ENCODE measurements at regions not wholly inside any gene's neighbourhood (a gene's known extent, or its start where the extent isn't known, plus 50 kb on each side); places are given as distances from the start of the nearest gene placed in this dataset.

GRCh38 chr13:34144142-34144541 lies 326.2 kb downstream of the RFC3 start:
- Mint-ChIP-seq H3K9me3 (peaks cover 0 to 5% (median 2%) of the 10 kb centered on the region in 5 donors), H3K4me3 (no peak overlapping the region), H3K27ac (no peak overlapping the region), H3K4me1 (no peaks in the 10 kb centered on the region), H3K36me3 (no peaks in the 10 kb centered on the region), H3K27me3 (no peaks in the 10 kb centered on the region)
- Histone ChIP-seq H3K27ac (ENCODE audit: low read depth, low read length) (no peak overlapping the region), H3K9me3 (ENCODE audit: low read length) (no peaks in the 10 kb centered on the region), H3K27me3 (ENCODE audit: insufficient read depth, low read length, poor library complexity, severe bottlenecking) (no peaks in the 10 kb centered on the region), H3K36me3 (ENCODE audit: insufficient read depth, low read length) (no peaks in the 10 kb centered on the region), H3K4me3 (ENCODE audit: low read length) (no peak overlapping the region), H3K4me1 (ENCODE audit: insufficient read depth, low read length) (no peaks in the 10 kb centered on the region)
- ChIA-PET CTCF (no interaction called here), POLR2A (no interaction called here)
- DNase-seq, result no peak

DNA sequence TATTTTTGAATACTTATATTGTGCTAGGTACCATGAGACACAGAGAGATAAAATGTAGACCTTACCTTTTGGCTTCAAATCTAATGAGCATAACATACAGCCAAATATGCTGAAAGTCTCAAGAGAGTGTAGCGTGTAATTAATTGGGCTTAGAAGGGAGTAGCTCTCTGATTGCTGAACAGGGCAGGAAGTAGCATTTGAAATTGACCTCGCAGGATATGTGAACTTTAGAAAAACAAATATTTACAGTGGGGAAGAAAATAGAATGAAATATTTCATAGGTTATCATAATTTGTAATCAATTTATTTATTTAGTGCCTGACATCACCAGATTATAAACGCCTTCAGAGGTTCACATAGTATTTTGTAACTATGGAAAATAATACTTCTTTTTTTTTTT lies 327.1 kb downstream of the RFC3 start:
- H3K9me3 ChIP-seq (ENCODE audit: low read length), result no peaks in the 10 kb centered on the region
- Mint-ChIP-seq H3K27me3 (no peaks in the 10 kb centered on the region), H3K4me3 (no peak overlapping the region), H3K4me1 (no peaks in the 10 kb centered on the region), H3K9me3 (peaks cover 0 to 2% (median 0%) of the 10 kb centered on the region in 5 donors), H3K36me3 (no peaks in the 10 kb centered on the region), H3K27ac (no peak overlapping the region)
- CTCF ChIA-PET, result no interaction called here
- H3K4me3 ChIP-seq (ENCODE audit: low read length), result no peak overlapping the region
- DNase-seq, result no peak
- H3K36me3 ChIP-seq (ENCODE audit: insufficient read depth, low read length), result no peaks in the 10 kb centered on the region
- no peaks in the 10 kb centered on the region for H3K4me1 ChIP-seq (ENCODE audit: insufficient read depth, low read length)
- POLR2A ChIA-PET, result no interaction called here
- no peak overlapping the region for H3K27ac ChIP-seq (ENCODE audit: low read depth, low read length)
- no peaks in the 10 kb centered on the region for H3K27me3 ChIP-seq (ENCODE audit: insufficient read depth, low read length, poor library complexity, severe bottlenecking)

DNA sequence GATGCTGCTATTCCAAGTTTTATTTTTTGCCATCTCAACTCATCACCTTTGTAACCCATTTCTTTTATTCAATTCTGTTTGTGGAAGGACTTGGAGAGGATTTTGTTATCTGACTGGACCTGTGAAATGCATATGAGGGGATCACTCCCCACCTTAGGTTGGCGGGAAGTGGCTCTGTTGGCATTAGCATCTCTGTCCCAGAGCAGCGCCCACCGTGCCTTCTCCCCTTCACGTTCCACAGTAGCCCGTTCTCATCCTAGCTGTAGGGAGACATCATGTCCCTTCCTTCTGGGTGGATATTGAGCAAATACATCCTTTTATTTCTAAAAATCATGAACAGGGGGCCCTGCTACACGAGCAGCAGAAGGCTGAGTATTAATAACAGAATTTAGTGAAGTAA lies 330.4 kb downstream of the RFC3 start:
- no peak overlapping the region for H3K4me3 ChIP-seq (ENCODE audit: low read length)
- Mint-ChIP-seq H3K4me3 (no peak overlapping the region), H3K36me3 (no peaks in the 10 kb centered on the region), H3K9me3 (peaks cover 0 to 4% (median 0%) of the 10 kb centered on the region in 5 donors), H3K4me1 (no peaks in the 10 kb centered on the region), H3K27ac (no peak overlapping the region), H3K27me3 (no peaks in the 10 kb centered on the region)
- no peak for DNase-seq
- POLR2A ChIA-PET, result no interaction called here
- no peak overlapping the region for H3K27ac ChIP-seq (ENCODE audit: low read depth, low read length)
- no peaks in the 10 kb centered on the region for H3K4me1 ChIP-seq (ENCODE audit: insufficient read depth, low read length)
- no peaks in the 10 kb centered on the region for H3K27me3 ChIP-seq (ENCODE audit: insufficient read depth, low read length, poor library complexity, severe bottlenecking)
- CTCF ChIA-PET, result no interaction called here
- H3K36me3 ChIP-seq (ENCODE audit: insufficient read depth, low read length), result no peaks in the 10 kb centered on the region
- no peaks in the 10 kb centered on the region for H3K9me3 ChIP-seq (ENCODE audit: low read length)

DNA sequence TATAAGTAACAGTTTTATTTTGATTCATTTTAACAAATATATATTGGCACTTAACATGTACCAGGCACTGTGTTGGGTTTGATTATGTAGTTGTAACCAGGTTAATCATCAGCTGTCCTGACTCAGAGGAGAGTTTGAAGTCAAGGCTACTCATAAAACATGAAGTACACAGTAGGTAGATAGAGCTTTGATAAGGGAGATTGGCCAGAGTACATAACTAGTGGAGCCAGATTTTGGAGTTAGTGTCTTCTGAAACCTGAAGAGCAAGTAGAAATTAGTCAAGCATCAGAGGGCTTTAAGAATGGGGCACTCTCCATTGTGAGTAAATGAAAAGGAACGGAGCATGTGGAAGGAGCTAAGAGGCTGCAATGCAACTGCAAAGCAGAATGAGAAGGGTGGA lies 333.9 kb downstream of the RFC3 start:
- Mint-ChIP-seq H3K27me3 (peaks cover 0 to 4% of the 10 kb centered on the region in 2 donors), H3K4me1 (peaks cover 0 to 5% (median 2%) of the 10 kb centered on the region in 3 donors), H3K36me3 (no peaks in the 10 kb centered on the region), H3K9me3 (peaks cover 0 to 5% (median 0%) of the 10 kb centered on the region in 5 donors), H3K27ac (no peak overlapping the region), H3K4me3 (no peak overlapping the region)
- no peak for DNase-seq
- no peaks in the 10 kb centered on the region for H3K27me3 ChIP-seq (ENCODE audit: insufficient read depth, low read length, poor library complexity, severe bottlenecking)
- no peaks in the 10 kb centered on the region for H3K4me1 ChIP-seq (ENCODE audit: insufficient read depth, low read length)
- CTCF ChIA-PET, result interaction anchor here (1.2 kb wide), 1 partner anchor 10 kb away, joined by 4 read pairs; no protein-coding TSS in a partner anchor
- H3K27ac ChIP-seq (ENCODE audit: low read depth, low read length), result no peak overlapping the region
- POLR2A ChIA-PET, result no interaction called here
- H3K4me3 ChIP-seq (ENCODE audit: low read length), result no peak overlapping the region
- H3K36me3 ChIP-seq (ENCODE audit: insufficient read depth, low read length), result no peaks in the 10 kb centered on the region
- no peaks in the 10 kb centered on the region for H3K9me3 ChIP-seq (ENCODE audit: low read length)

GRCh38 chr13:34152409-34152808 lies 334.5 kb downstream of the RFC3 start:
- ChIA-PET POLR2A (no interaction called here), CTCF (interaction anchor here (1.2 kb wide), 1 partner anchor 11 kb away, joined by 4 read pairs; no protein-coding TSS in a partner anchor)
- Histone ChIP-seq H3K9me3 (ENCODE audit: low read length) (no peaks in the 10 kb centered on the region), H3K27ac (ENCODE audit: low read depth, low read length) (no peak overlapping the region), H3K27me3 (ENCODE audit: insufficient read depth, low read length, poor library complexity, severe bottlenecking) (no peaks in the 10 kb centered on the region), H3K4me1 (ENCODE audit: insufficient read depth, low read length) (no peaks in the 10 kb centered on the region), H3K4me3 (ENCODE audit: low read length) (no peak overlapping the region), H3K36me3 (ENCODE audit: insufficient read depth, low read length) (no peaks in the 10 kb centered on the region)
- no peak overlapping the region for H3K27ac Mint-ChIP-seq
- no peaks in the 10 kb centered on the region for H3K36me3 Mint-ChIP-seq
- no peak for DNase-seq
- H3K4me1 Mint-ChIP-seq, result peaks cover 0 to 10% (median 6%) of the 10 kb centered on the region in 3 donors
- H3K27me3 Mint-ChIP-seq, result peaks cover 0 to 4% of the 10 kb centered on the region in 2 donors
- H3K4me3 Mint-ChIP-seq, result no peak overlapping the region
- peaks cover 0 to 5% (median 0%) of the 10 kb centered on the region in 5 donors for H3K9me3 Mint-ChIP-seq

DNA sequence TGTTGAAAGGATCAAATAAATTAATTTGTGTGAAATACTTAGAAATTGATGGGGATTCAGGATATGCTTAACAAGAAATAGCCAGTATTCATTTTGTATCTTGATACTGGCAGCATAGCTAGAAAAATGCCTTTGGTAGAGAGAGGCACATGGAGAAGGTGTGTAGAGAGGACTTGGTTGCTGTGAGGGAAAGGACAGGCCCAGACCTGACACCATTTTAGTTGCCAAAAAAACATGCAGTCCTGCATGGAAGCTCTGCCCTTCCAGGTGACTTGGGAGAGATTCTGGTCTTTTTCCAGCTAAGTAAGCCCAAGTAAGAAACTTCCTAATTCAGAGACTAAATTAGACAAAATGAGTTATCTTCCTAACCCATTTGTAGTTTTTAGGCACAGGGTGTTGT lies 335.0 kb downstream of the RFC3 start:
- CTCF ChIA-PET, result interaction anchor here (1.2 kb wide), 1 partner anchor 11 kb away, joined by 4 read pairs; no protein-coding TSS in a partner anchor
- Histone ChIP-seq H3K4me3 (ENCODE audit: low read length) (no peak overlapping the region), H3K36me3 (ENCODE audit: insufficient read depth, low read length) (no peaks in the 10 kb centered on the region), H3K4me1 (ENCODE audit: insufficient read depth, low read length) (no peaks in the 10 kb centered on the region), H3K27me3 (ENCODE audit: insufficient read depth, low read length, poor library complexity, severe bottlenecking) (no peaks in the 10 kb centered on the region), H3K27ac (ENCODE audit: low read depth, low read length) (no peak overlapping the region), H3K9me3 (ENCODE audit: low read length) (no peaks in the 10 kb centered on the region)
- no peak for DNase-seq
- no peak overlapping the region for H3K27ac Mint-ChIP-seq
- peaks cover 0 to 4% of the 10 kb centered on the region in 2 donors for H3K27me3 Mint-ChIP-seq
- peaks cover 0 to 7% (median 0%) of the 10 kb centered on the region in 5 donors for H3K9me3 Mint-ChIP-seq
- POLR2A ChIA-PET, result no interaction called here
- H3K4me1 Mint-ChIP-seq, result peaks cover 0 to 12% (median 6%) of the 10 kb centered on the region in 3 donors
- no peaks in the 10 kb centered on the region for H3K36me3 Mint-ChIP-seq
- no peak overlapping the region for H3K4me3 Mint-ChIP-seq

DNA sequence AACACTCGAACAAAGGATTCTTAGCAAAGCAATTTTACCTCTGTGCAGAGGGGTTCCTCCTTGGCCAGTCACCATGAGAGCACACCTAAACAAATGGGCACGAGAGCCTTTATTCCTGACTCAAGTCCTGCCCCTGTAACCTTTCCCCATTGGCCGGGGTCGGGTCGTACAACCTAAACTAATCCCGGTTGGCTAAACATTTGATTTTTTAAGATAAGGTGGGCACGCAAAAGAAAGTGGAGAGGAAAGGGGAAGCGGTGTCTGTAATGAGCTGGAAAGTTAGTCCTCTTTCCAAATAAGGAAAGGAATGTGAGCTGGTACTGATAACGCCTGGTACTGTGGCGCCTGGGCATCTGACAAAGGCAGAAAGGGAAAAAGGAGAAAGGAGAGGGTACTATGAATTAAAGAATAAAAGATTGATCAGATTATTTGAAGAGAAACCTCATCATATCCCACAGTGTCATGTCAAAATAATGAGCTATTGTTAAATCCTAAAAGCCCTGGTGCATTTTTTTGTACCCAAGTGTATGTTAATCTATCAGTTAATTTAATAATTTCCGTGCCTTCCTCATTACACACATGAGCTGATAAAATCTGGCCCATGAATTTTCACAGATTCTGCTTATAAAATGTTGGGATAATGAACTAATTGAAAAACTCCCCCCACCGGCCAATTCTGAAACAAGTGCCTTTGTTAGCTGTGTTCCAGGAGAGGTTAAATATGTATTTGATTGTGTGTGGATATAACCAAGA lies 335.7 kb downstream of the RFC3 start:
- Mint-ChIP-seq H3K9me3 (peaks cover 0 to 7% (median under 1%) of the 10 kb centered on the region in 5 donors), H3K4me3 (no peak overlapping the region), H3K27me3 (peaks cover 2 to 4% of the 10 kb centered on the region in 2 donors), H3K36me3 (no peaks in the 10 kb centered on the region), H3K27ac (no peak overlapping the region), H3K4me1 (peaks cover 0 to 12% (median 6%) of the 10 kb centered on the region in 3 donors)
- no peak overlapping the region for H3K4me3 ChIP-seq (ENCODE audit: low read length)
- H3K4me1 ChIP-seq (ENCODE audit: insufficient read depth, low read length), result no peaks in the 10 kb centered on the region
- no peak overlapping the region for H3K27ac ChIP-seq (ENCODE audit: low read depth, low read length)
- DNase-seq, result no peak
- ChIA-PET POLR2A (no interaction called here), CTCF (no interaction called here)
- no peaks in the 10 kb centered on the region for H3K9me3 ChIP-seq (ENCODE audit: low read length)
- no peaks in the 10 kb centered on the region for H3K36me3 ChIP-seq (ENCODE audit: insufficient read depth, low read length)
- no peaks in the 10 kb centered on the region for H3K27me3 ChIP-seq (ENCODE audit: insufficient read depth, low read length, poor library complexity, severe bottlenecking)

GRCh38 chr13:34155931-34156607 lies 338.1 kb downstream of the RFC3 start:
- Mint-ChIP-seq H3K27me3 (peaks cover 4 to 5% of the 10 kb centered on the region in 2 donors), H3K27ac (no peak overlapping the region), H3K4me3 (no peak overlapping the region), H3K9me3 (peaks cover 0 to 7% (median 4%) of the 10 kb centered on the region in 5 donors), H3K4me1 (peaks cover 0 to 12% (median 6%) of the 10 kb centered on the region in 3 donors), H3K36me3 (no peaks in the 10 kb centered on the region)
- no peaks in the 10 kb centered on the region for H3K36me3 ChIP-seq (ENCODE audit: insufficient read depth, low read length)
- H3K27me3 ChIP-seq (ENCODE audit: insufficient read depth, low read length, poor library complexity, severe bottlenecking), result no peaks in the 10 kb centered on the region
- H3K4me1 ChIP-seq (ENCODE audit: insufficient read depth, low read length), result no peaks in the 10 kb centered on the region
- ChIA-PET CTCF (no interaction called here), POLR2A (no interaction called here)
- no peak overlapping the region for H3K4me3 ChIP-seq (ENCODE audit: low read length)
- no peaks in the 10 kb centered on the region for H3K9me3 ChIP-seq (ENCODE audit: low read length)
- DNase-seq, result no peak
- no peak overlapping the region for H3K27ac ChIP-seq (ENCODE audit: low read depth, low read length)

All from CD8-positive, alpha-beta memory T cell (primary cell).